ENCODE measurements at regions not wholly inside any gene's neighbourhood (a gene's known extent, or its start where the extent isn't known, plus 50 kb on each side); places are given as distances from the start of the nearest gene placed in this dataset.
"Not testable (repeated sequence)": the region's sequence is repeated elsewhere in the genome, so short reads cannot be mapped to it uniquely, and the experiment has no call there.

- Histone ChIP-seq H3K27me3 (ENCODE audit: control insufficient read depth in 5 of 5, insufficient read depth in 4 of 5, low read length in 5 of 5) (no peaks in the 10 kb centered on the region), H3K4me1 (ENCODE audit: control insufficient read depth in 5 of 5, insufficient read depth in 5 of 5, low read length in 5 of 5) (no peaks in the 10 kb centered on the region), H3K4me3 (ENCODE audit: low read depth in 1 of 5, low read length in 5 of 5) (no peak overlapping the region), H3K27ac (ENCODE audit: low read depth, low read length) (no peak overlapping the region), H3K9ac (ENCODE audit: low read length in 5 of 5) (no peak overlapping the region), H3K36me3 (ENCODE audit: control insufficient read depth in 5 of 5, insufficient read depth in 5 of 5, low read length in 5 of 5) (no peaks in the 10 kb centered on the region), H3K9me3 (ENCODE audit: control insufficient read depth in 5 of 5, low read length in 5 of 5) (no peaks in the 10 kb centered on the region)
Measured at GRCh38 chr18:43341014-43341413, 63.7 kb upstream of the SYT4 start.

GRCh38 chr18:43350176-43350575 is 72.9 kb upstream of the SYT4 start:
- no peak overlapping the region for H3K9ac ChIP-seq (ENCODE audit: low read length in 5 of 5)
- no peaks in the 10 kb centered on the region for H3K27me3 ChIP-seq (ENCODE audit: control insufficient read depth in 5 of 5, insufficient read depth in 4 of 5, low read length in 5 of 5)
- no peaks in the 10 kb centered on the region for H3K4me1 ChIP-seq (ENCODE audit: control insufficient read depth in 5 of 5, insufficient read depth in 5 of 5, low read length in 5 of 5)
- no peak overlapping the region for H3K27ac ChIP-seq (ENCODE audit: low read depth, low read length)
- H3K9me3 ChIP-seq (ENCODE audit: control insufficient read depth in 5 of 5, low read length in 5 of 5): no peaks in the 10 kb centered on the region
- H3K4me3 ChIP-seq (ENCODE audit: low read depth in 1 of 5, low read length in 5 of 5): no peak overlapping the region
- H3K36me3 ChIP-seq (ENCODE audit: control insufficient read depth in 5 of 5, insufficient read depth in 5 of 5, low read length in 5 of 5): no peaks in the 10 kb centered on the region

- Histone ChIP-seq H3K4me3 (ENCODE audit: low read depth in 1 of 5, low read length in 5 of 5) (no peak overlapping the region), H3K9ac (ENCODE audit: low read length in 5 of 5) (no peak overlapping the region), H3K9me3 (ENCODE audit: control insufficient read depth in 5 of 5, low read length in 5 of 5) (no peaks in the 10 kb centered on the region), H3K4me1 (ENCODE audit: control insufficient read depth in 5 of 5, insufficient read depth in 5 of 5, low read length in 5 of 5) (no peaks in the 10 kb centered on the region), H3K27me3 (ENCODE audit: control insufficient read depth in 5 of 5, insufficient read depth in 4 of 5, low read length in 5 of 5) (no peaks in the 10 kb centered on the region), H3K36me3 (ENCODE audit: control insufficient read depth in 5 of 5, insufficient read depth in 5 of 5, low read length in 5 of 5) (no peaks in the 10 kb centered on the region), H3K27ac (ENCODE audit: low read depth, low read length) (no peak overlapping the region)
Measured at GRCh38 chr18:43364535-43364934, 87.2 kb upstream of the SYT4 start.

- H3K4me3 ChIP-seq (ENCODE audit: low read depth in 1 of 5, low read length in 5 of 5): no peak overlapping the region
- H3K4me1 ChIP-seq (ENCODE audit: control insufficient read depth in 5 of 5, insufficient read depth in 5 of 5, low read length in 5 of 5): no peaks in the 10 kb centered on the region
- H3K9ac ChIP-seq (ENCODE audit: low read length in 5 of 5): no peak overlapping the region
- no peak overlapping the region for H3K27ac ChIP-seq (ENCODE audit: low read depth, low read length)
- H3K9me3 ChIP-seq (ENCODE audit: control insufficient read depth in 5 of 5, low read length in 5 of 5): no peaks in the 10 kb centered on the region
- no peaks in the 10 kb centered on the region for H3K36me3 ChIP-seq (ENCODE audit: control insufficient read depth in 5 of 5, insufficient read depth in 5 of 5, low read length in 5 of 5)
- no peaks in the 10 kb centered on the region for H3K27me3 ChIP-seq (ENCODE audit: control insufficient read depth in 5 of 5, insufficient read depth in 4 of 5, low read length in 5 of 5)
Measured at GRCh38 chr18:43367895-43368294, 90.6 kb upstream of the SYT4 start.

- not testable (repeated sequence) for H3K9ac ChIP-seq (ENCODE audit: low read length in 5 of 5); H3K27me3 ChIP-seq (ENCODE audit: control insufficient read depth in 5 of 5, insufficient read depth in 4 of 5, low read length in 5 of 5); H3K27ac ChIP-seq (ENCODE audit: low read depth, low read length); H3K4me1 ChIP-seq (ENCODE audit: control insufficient read depth in 5 of 5, insufficient read depth in 5 of 5, low read length in 5 of 5); H3K36me3 ChIP-seq (ENCODE audit: control insufficient read depth in 5 of 5, insufficient read depth in 5 of 5, low read length in 5 of 5); H3K4me3 ChIP-seq (ENCODE audit: low read depth in 1 of 5, low read length in 5 of 5); H3K9me3 ChIP-seq (ENCODE audit: control insufficient read depth in 5 of 5, low read length in 5 of 5)
Measured at GRCh38 chr18:43369311-43369710, 92.0 kb upstream of the SYT4 start.

GRCh38 chr18:43372773-43373172 is 95.5 kb upstream of the SYT4 start:
- no peak overlapping the region for H3K27ac ChIP-seq (ENCODE audit: low read depth, low read length)
- H3K4me3 ChIP-seq (ENCODE audit: low read depth in 1 of 5, low read length in 5 of 5): no peak overlapping the region
- H3K9me3 ChIP-seq (ENCODE audit: control insufficient read depth in 5 of 5, low read length in 5 of 5): no peaks in the 10 kb centered on the region

GRCh38 chr18:43380104-43380672 is 102.9 kb upstream of the SYT4 start:
- H3K4me3 ChIP-seq (ENCODE audit: low read depth in 1 of 5, low read length in 5 of 5): no peak overlapping the region

More at GRCh38 chr18:43372773-43373172, 95.5 kb upstream of the SYT4 start:
- Histone ChIP-seq H3K36me3 (ENCODE audit: control insufficient read depth in 5 of 5, insufficient read depth in 5 of 5, low read length in 5 of 5) (no peaks in the 10 kb centered on the region), H3K9ac (ENCODE audit: low read length in 5 of 5) (no peak overlapping the region), H3K4me1 (ENCODE audit: control insufficient read depth in 5 of 5, insufficient read depth in 5 of 5, low read length in 5 of 5) (no peaks in the 10 kb centered on the region), H3K27me3 (ENCODE audit: control insufficient read depth in 5 of 5, insufficient read depth in 4 of 5, low read length in 5 of 5) (no peaks in the 10 kb centered on the region)

GRCh38 chr18:43382641-43383403 is 105.5 kb upstream of the SYT4 start:
- H3K4me3 ChIP-seq (ENCODE audit: low read depth in 1 of 5, low read length in 5 of 5): no peak overlapping the region
- no peak overlapping the region for H3K27ac ChIP-seq (ENCODE audit: low read depth, low read length)
- H3K4me1 ChIP-seq (ENCODE audit: control insufficient read depth in 5 of 5, insufficient read depth in 5 of 5, low read length in 5 of 5): no peaks in the 10 kb centered on the region
- H3K27me3 ChIP-seq (ENCODE audit: control insufficient read depth in 5 of 5, insufficient read depth in 4 of 5, low read length in 5 of 5): no peaks in the 10 kb centered on the region
- H3K9me3 ChIP-seq (ENCODE audit: control insufficient read depth in 5 of 5, low read length in 5 of 5): no peaks in the 10 kb centered on the region
- H3K36me3 ChIP-seq (ENCODE audit: control insufficient read depth in 5 of 5, insufficient read depth in 5 of 5, low read length in 5 of 5): no peaks in the 10 kb centered on the region
- no peak overlapping the region for H3K9ac ChIP-seq (ENCODE audit: low read length in 5 of 5)

More at GRCh38 chr18:43380104-43380672, 102.9 kb upstream of the SYT4 start:
- H3K9me3 ChIP-seq (ENCODE audit: control insufficient read depth in 5 of 5, low read length in 5 of 5): no peaks in the 10 kb centered on the region
- H3K9ac ChIP-seq (ENCODE audit: low read length in 5 of 5): no peak overlapping the region
- no peak overlapping the region for H3K27ac ChIP-seq (ENCODE audit: low read depth, low read length)
- H3K36me3 ChIP-seq (ENCODE audit: control insufficient read depth in 5 of 5, insufficient read depth in 5 of 5, low read length in 5 of 5): no peaks in the 10 kb centered on the region
- H3K27me3 ChIP-seq (ENCODE audit: control insufficient read depth in 5 of 5, insufficient read depth in 4 of 5, low read length in 5 of 5): no peaks in the 10 kb centered on the region
- H3K4me1 ChIP-seq (ENCODE audit: control insufficient read depth in 5 of 5, insufficient read depth in 5 of 5, low read length in 5 of 5): no peaks in the 10 kb centered on the region

- Histone ChIP-seq H3K9ac (ENCODE audit: low read length in 5 of 5) (no peak overlapping the region), H3K4me3 (ENCODE audit: low read depth in 1 of 5, low read length in 5 of 5) (no peak overlapping the region), H3K9me3 (ENCODE audit: control insufficient read depth in 5 of 5, low read length in 5 of 5) (no peaks in the 10 kb centered on the region), H3K4me1 (ENCODE audit: control insufficient read depth in 5 of 5, insufficient read depth in 5 of 5, low read length in 5 of 5) (no peaks in the 10 kb centered on the region), H3K27me3 (ENCODE audit: control insufficient read depth in 5 of 5, insufficient read depth in 4 of 5, low read length in 5 of 5) (no peaks in the 10 kb centered on the region), H3K36me3 (ENCODE audit: control insufficient read depth in 5 of 5, insufficient read depth in 5 of 5, low read length in 5 of 5) (no peaks in the 10 kb centered on the region), H3K27ac (ENCODE audit: low read depth, low read length) (no peak overlapping the region)
Measured at GRCh38 chr18:43389163-43389562, 111.9 kb upstream of the SYT4 start.

- H3K9ac ChIP-seq (ENCODE audit: low read length in 5 of 5): no peak overlapping the region
- no peak overlapping the region for H3K4me3 ChIP-seq (ENCODE audit: low read depth in 1 of 5, low read length in 5 of 5)
- H3K27me3 ChIP-seq (ENCODE audit: control insufficient read depth in 5 of 5, insufficient read depth in 4 of 5, low read length in 5 of 5): no peaks in the 10 kb centered on the region
- no peaks in the 10 kb centered on the region for H3K9me3 ChIP-seq (ENCODE audit: control insufficient read depth in 5 of 5, low read length in 5 of 5)
- no peak overlapping the region for H3K27ac ChIP-seq (ENCODE audit: low read depth, low read length)
- no peaks in the 10 kb centered on the region for H3K4me1 ChIP-seq (ENCODE audit: control insufficient read depth in 5 of 5, insufficient read depth in 5 of 5, low read length in 5 of 5)
- no peaks in the 10 kb centered on the region for H3K36me3 ChIP-seq (ENCODE audit: control insufficient read depth in 5 of 5, insufficient read depth in 5 of 5, low read length in 5 of 5)
Measured at GRCh38 chr18:43392168-43392567, 114.9 kb upstream of the SYT4 start.

All from subcutaneous abdominal adipose tissue (tissue), 5 donors.